Activated naive CD8-positive, alpha-beta T cell (primary cell): ENCODE measurements at regions not wholly inside any gene's neighbourhood (a gene's known extent, or its start where the extent isn't known, plus 50 kb on each side); places are given as distances from the start of the nearest gene placed in this dataset.

Experiments used
- H3K27ac Mint-ChIP-seq: one replicate; pipeline ENCODE4 v1.8.0; 2021; ENCODE audit warnings: mixed read lengths
- H3K27me3 Mint-ChIP-seq: one replicate; pipeline ENCODE4 v1.8.0; 2021; ENCODE audit warnings: mixed read lengths
- H3K36me3 Mint-ChIP-seq: one replicate; pipeline ENCODE4 v1.8.0; 2021; ENCODE audit warnings: mixed read lengths
- H3K4me1 Mint-ChIP-seq: one replicate; pipeline ENCODE4 v1.8.0; 2021; ENCODE audit warnings: low read depth, mixed read lengths
- H3K4me3 Mint-ChIP-seq: one replicate; pipeline ENCODE4 v1.8.0; 2021; ENCODE audit warnings: mild to moderate bottlenecking, mixed read lengths
- H3K9me3 Mint-ChIP-seq: one replicate; pipeline ENCODE4 v1.8.0; 2021; ENCODE audit warnings: low read depth, mixed read lengths

DNA sequence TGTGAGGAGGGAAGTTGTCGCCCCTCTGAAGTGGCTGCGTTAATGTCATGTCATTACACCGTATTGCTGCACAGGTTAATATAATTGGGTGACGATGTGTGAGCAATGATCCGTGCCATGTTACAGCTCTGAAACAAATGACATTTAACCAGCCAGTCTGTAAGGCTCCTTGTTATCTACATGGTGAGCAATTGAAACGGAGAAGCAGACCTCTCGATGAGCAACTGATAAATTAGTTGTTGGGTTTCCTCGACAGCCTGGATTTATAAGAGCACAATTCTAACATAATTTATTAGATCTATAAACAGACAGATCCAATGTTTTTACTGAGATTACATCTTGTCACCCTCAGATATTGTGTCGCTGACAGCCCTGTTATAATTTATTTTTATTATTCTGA is 49.9 kb upstream of the MAFB start:
- no peak overlapping the region for H3K27ac Mint-ChIP-seq
- H3K27me3 Mint-ChIP-seq = peaks cover 9% of the 10 kb centered on the region

DNA sequence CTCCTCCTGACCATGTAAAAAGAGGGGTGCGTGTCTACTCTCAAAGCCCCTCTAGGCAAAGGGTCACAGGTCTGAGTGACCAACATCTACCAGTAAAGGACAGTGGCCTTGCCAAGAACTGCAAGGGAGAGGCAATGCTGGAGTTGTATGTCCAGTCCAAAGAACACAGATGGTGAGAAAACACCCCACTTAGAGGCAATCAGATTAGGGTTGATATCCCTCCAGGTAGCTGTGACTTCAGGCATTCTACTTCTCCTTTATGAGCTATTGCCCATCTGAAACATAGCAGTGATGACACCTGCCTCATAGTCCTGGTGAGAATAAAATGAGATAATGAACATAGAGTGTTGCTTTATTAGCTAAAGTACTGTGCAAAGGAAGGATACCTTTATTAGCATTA is 50.8 kb upstream of the MAFB start:
- H3K4me3 Mint-ChIP-seq = no peak overlapping the region
- no peak overlapping the region for H3K27ac Mint-ChIP-seq
- H3K4me1 Mint-ChIP-seq = no peaks in the 10 kb centered on the region
- H3K36me3 Mint-ChIP-seq = peaks cover 2% of the 10 kb centered on the region
- H3K27me3 Mint-ChIP-seq = peaks cover 9% of the 10 kb centered on the region
- no peaks in the 10 kb centered on the region for H3K9me3 Mint-ChIP-seq

More for the DNA sequence above, 49.9 kb upstream of the MAFB start:
- Mint-ChIP-seq H3K36me3 (peaks cover 2% of the 10 kb centered on the region), H3K4me3 (no peak overlapping the region), H3K4me1 (no peaks in the 10 kb centered on the region), H3K9me3 (no peaks in the 10 kb centered on the region)

DNA sequence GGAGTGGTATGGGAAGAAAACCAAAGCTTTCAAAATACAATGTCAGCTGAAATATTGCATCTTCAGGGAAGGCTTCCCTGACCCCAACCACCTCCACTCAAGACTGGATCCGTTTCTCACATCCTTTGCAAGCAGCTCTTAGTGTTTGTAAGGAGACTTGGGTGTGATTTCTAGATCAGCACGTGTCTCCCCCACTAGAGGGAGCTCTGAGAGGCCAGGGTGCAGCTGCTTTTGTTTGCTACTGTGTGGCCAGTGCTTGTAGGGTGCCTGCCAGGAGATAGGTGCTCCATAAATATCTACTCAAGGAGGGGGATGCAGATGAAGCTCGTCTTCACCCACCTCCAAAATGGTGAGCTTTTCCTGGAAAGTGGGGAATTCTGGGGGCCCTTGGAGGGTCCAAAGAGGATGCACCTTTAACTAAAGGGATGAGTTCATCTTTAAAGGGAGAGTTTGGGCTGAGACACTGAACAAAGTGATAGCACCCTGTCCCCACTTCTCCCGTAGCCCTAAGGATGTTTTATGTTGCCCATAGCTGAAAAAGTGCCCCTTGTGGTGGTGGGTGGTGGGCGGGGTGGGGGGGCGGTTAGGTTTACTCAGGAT is 52.6 kb upstream of the MAFB start:
- peaks cover 2% of the 10 kb centered on the region for H3K27me3 Mint-ChIP-seq
- no peak overlapping the region for H3K27ac Mint-ChIP-seq
- no peak overlapping the region for H3K4me3 Mint-ChIP-seq
- H3K4me1 Mint-ChIP-seq = no peaks in the 10 kb centered on the region
- no peaks in the 10 kb centered on the region for H3K9me3 Mint-ChIP-seq
- no peaks in the 10 kb centered on the region for H3K36me3 Mint-ChIP-seq

DNA sequence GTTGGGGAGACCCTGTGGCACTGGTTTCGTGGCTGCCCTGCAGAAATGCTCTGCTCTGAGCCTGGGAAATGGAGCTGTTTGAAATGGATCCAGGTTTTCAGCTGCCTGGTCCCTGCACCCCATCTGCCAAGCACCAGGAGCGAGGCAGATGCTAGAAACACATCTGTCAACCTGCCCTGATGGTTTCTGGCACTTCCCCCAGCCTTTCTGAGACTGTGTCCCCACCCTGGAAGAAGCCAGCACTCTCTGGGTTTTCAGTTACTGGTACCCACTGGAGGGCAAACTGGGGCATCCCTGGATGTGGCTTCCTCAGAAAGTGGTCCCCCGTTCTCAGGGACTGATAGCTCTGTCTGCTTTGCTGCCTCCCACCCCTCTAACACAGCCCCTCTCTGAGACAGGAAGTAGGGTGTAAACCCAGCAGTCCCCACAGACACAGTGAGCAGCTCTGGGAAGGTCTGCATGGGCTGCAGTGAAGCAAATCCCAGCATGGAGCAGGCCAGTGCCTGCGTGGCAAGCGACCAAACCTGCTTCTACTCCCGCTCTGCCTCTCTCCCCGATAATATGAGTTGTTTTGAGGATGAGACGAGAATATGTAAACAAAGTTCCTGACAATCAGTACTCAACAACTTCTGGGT is 54.2 kb upstream of the MAFB start:
- peaks cover 3% of the 10 kb centered on the region for H3K27me3 Mint-ChIP-seq
- no peaks in the 10 kb centered on the region for H3K36me3 Mint-ChIP-seq
- H3K9me3 Mint-ChIP-seq = no peaks in the 10 kb centered on the region
- no peaks in the 10 kb centered on the region for H3K4me1 Mint-ChIP-seq
- no peak overlapping the region for H3K4me3 Mint-ChIP-seq
- H3K27ac Mint-ChIP-seq = no peak overlapping the region

DNA sequence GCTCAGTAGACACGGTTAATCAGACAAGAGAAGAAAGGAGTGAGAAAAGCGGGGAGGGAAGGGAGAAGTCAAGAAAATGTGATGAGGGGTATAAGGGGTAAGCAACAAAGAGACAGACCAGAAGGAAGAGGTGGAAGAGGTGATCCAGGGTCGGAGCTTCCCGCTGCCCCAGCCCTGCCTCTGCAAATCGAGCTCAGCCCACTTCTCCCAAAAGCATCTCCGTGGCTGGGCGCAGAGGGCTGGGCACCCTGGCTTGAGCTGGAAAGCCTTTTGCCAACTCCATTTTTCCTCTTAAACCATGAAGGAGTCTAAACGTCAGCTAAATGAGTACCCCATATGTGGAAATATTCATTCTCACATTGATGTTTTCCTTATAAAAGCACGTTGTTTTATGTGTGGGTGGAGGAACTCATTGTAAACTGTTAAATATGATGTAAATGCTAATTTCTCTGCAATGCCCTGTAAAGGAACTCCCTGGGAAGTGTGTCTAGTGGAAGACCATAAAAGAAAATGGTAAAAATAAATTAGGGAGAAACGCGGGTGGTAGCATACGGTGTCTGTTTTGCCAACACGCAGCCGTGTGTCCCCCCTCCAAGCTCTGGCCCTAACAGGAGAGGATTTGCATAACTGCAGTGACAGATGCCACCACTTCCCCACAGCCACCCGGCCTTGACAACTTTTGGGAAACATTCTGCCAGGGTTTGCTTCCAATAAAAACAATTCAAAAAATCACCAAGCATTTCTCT is 55.2 kb upstream of the MAFB start:
- no peaks in the 10 kb centered on the region for H3K4me1 Mint-ChIP-seq

DNA sequence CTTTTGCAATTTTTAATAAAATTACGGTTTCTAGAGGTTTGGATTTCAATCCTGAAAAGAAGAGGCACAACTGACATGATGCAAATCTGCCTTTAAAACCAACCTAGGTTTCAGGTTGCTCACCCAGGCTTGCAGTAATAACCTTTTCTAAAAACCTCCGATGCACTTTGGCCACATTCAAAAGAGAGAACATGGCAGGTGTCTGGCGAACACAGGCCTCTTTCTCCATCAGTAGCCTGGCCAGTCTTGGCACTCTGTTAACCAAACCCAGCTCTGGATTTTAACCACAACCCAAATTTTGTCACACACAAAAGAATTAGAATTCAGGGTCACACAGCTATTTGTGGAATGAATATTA is 55.8 kb upstream of the MAFB start:
- Mint-ChIP-seq H3K36me3 (no peaks in the 10 kb centered on the region), H3K4me3 (no peak overlapping the region), H3K27ac (no peak overlapping the region), H3K27me3 (peaks cover 3% of the 10 kb centered on the region), H3K4me1 (no peaks in the 10 kb centered on the region), H3K9me3 (no peaks in the 10 kb centered on the region)

More for the DNA sequence above, 55.2 kb upstream of the MAFB start:
- H3K36me3 Mint-ChIP-seq = no peaks in the 10 kb centered on the region
- peaks cover 3% of the 10 kb centered on the region for H3K27me3 Mint-ChIP-seq
- H3K27ac Mint-ChIP-seq = no peak overlapping the region
- no peak overlapping the region for H3K4me3 Mint-ChIP-seq
- H3K9me3 Mint-ChIP-seq = no peaks in the 10 kb centered on the region

DNA sequence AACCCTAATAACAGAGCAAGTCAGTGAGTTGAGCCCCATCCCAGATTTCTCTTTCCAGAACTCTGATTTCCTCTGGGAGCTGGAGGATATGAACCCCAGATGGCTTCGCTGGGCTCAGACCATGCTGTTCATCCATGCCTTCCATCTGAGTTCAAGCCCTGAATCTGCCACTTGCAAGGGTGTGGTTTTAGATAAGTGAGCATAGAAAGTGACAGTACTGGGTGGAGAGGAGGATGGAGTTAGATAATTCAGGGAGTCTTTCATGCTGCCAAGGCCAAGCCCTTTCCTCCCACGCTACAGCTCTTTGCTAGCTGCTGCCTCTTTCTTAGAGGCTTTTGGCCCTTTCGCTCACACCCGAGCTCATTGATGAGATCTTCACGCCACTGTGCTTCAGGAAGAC is 57.2 kb upstream of the MAFB start:
- Mint-ChIP-seq H3K36me3 (no peaks in the 10 kb centered on the region), H3K9me3 (no peaks in the 10 kb centered on the region), H3K4me3 (no peak overlapping the region), H3K27me3 (peaks cover 3% of the 10 kb centered on the region), H3K27ac (no peak overlapping the region), H3K4me1 (no peaks in the 10 kb centered on the region)

DNA sequence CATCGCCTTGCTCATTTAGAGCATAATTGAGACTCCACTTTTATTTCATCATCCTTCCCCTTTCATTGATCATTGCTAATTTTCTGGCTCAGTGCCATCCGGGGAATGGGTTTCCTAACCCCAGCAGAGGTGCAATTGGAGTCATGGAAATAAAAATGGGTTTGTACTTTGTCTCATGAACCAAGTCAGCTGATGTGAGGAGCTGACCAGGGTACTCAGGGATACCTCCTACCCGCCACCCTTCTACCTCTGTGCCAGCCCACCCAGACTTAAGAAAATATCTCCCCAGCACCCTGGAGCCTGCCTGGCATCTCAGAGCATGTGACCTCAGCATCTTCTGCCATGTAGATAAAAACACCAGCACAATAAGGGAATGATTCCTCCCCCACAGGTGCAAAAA is 59.1 kb upstream of the MAFB start:
- Mint-ChIP-seq H3K27ac (no peak overlapping the region), H3K4me1 (no peaks in the 10 kb centered on the region), H3K4me3 (no peak overlapping the region), H3K9me3 (no peaks in the 10 kb centered on the region), H3K27me3 (peaks cover 3% of the 10 kb centered on the region), H3K36me3 (no peaks in the 10 kb centered on the region)

DNA sequence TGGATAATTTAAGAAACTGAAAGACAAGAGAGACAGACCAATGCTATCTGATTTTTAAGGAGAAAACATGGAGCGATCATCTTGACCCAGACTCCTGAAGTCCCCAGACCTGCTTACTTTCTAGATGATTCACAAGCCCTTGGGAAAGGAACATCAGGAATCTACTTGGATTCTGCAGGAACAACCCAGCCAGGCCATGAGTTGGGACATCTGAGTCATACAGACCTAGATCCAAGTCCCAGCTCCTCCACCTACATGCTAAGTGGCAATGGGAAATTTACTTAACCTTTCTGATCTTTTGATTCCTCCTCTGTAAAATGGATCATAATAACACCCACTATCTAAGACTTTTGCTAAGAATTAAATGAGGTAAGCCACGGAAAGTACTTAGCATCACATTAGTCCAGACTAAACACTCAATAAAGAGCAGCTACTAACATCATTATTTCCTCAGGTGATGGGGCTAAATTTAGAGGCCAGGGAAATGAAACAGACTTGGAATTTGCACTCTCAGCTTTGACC is 61.0 kb upstream of the MAFB start:
- Mint-ChIP-seq H3K36me3 (peaks cover 4% of the 10 kb centered on the region), H3K27me3 (peaks cover 4% of the 10 kb centered on the region), H3K27ac (no peak overlapping the region), H3K4me3 (no peak overlapping the region), H3K4me1 (no peaks in the 10 kb centered on the region), H3K9me3 (no peaks in the 10 kb centered on the region)

DNA sequence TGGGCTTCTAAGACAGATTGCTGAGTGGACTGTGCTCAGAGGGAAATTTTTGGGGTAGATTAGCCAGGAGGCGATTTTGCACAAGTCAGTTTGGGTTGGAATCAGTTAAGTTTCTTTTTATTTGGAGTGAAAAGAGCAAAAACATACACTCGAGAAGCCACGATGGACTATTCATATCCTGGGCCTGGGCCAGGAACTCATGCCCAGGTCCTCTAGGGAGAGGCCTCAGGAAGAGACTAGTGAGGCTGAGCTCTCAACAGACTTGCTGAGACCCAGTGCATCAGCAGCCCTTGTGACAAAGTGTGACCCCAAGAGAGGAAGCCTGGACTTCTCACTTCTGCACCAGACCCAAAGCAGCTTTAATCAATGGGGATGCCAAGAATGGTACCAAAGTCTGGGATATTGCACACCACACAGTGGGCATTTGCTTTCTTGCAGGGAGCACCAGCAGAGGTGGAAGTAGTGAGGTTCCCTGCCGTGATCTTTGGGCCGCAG is 61.6 kb upstream of the MAFB start:
- peaks cover 4% of the 10 kb centered on the region for H3K27me3 Mint-ChIP-seq
- no peak overlapping the region for H3K4me3 Mint-ChIP-seq
- peaks cover 4% of the 10 kb centered on the region for H3K36me3 Mint-ChIP-seq
- H3K4me1 Mint-ChIP-seq = no peaks in the 10 kb centered on the region
- no peak overlapping the region for H3K27ac Mint-ChIP-seq
- no peaks in the 10 kb centered on the region for H3K9me3 Mint-ChIP-seq

DNA sequence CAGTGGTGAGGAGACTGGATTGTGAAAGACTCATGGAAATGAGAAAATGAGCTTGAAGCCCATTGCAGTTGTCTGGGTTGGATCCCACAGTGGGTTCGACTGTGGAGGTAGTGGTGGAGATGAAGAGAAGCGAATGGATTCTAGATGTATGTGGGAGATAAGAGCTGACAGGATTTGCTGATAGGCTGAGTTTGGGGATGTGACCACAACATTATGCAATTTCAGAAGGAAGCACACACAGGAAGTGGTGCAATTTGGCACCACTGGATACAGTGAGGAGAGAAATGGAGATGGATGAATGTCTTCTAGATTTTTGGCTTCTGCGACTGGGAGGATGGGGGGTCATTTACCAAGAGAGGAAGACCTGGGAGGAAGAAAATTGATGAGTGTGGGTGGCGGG is 64.4 kb upstream of the MAFB start:
- no peaks in the 10 kb centered on the region for H3K9me3 Mint-ChIP-seq
- peaks cover 4% of the 10 kb centered on the region for H3K36me3 Mint-ChIP-seq
- H3K27me3 Mint-ChIP-seq = peaks cover 2% of the 10 kb centered on the region
- no peak overlapping the region for H3K27ac Mint-ChIP-seq
- peaks cover 24% of the 10 kb centered on the region for H3K4me1 Mint-ChIP-seq
- H3K4me3 Mint-ChIP-seq = no peak overlapping the region

DNA sequence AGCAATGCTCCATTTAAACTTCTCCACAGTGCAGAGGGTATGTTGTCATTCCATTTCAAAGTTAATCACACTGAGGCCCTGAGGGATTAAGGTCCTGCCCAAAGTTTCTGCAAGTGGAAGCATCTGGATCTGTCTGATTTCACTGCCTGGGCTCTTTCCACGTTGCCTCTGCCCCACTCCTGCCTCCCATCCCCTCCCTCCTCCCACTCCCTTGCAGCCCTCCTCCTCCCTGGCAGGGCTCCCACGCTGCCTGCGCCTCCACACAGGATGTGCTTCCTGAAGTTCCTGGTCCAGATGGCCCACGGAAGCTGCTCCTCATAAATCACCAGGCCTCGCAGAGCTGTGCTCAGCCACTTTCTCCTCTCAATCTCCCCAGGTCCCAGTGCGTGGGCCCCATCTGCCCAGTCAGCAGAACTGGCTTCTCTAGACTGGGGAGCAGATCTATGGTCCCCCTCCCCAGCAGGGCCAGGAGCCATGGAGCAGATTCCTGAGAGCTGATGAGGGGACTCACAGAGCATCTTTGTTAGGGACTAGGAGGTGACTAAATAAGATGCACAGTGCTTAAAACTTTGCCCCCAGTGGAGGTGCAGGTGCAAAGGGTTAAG is 65.4 kb upstream of the MAFB start:
- no peaks in the 10 kb centered on the region for H3K9me3 Mint-ChIP-seq
- no peak overlapping the region for H3K27ac Mint-ChIP-seq
- peaks cover 25% of the 10 kb centered on the region for H3K4me1 Mint-ChIP-seq
- H3K36me3 Mint-ChIP-seq = peaks cover 4% of the 10 kb centered on the region
- no peak overlapping the region for H3K4me3 Mint-ChIP-seq
- H3K27me3 Mint-ChIP-seq = peaks cover 2% of the 10 kb centered on the region

DNA sequence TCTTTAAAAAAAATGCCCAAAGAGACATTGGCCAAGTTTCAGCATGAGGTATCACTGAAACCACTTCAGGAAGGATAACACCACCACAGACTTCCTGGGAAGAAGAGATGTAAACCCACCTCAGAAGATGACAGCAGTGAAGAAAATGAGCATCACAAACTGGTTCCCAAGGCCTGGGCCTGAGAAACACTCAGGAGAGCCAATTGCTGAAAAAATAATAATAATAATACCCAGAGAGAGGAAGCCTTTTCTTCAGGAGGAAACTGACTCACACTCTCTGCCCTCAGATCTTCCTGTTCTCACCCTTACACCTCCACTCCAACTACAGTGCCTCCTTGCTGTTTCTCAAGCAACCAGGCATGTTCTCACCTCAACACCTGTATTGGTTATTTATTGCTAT is 68.1 kb upstream of the MAFB start:
- H3K27me3 Mint-ChIP-seq = peaks cover 2% of the 10 kb centered on the region
- H3K9me3 Mint-ChIP-seq = no peaks in the 10 kb centered on the region
- peak overlapping the region; percentile 12 for H3K4me3 Mint-ChIP-seq
- H3K36me3 Mint-ChIP-seq = peaks cover 4% of the 10 kb centered on the region
- peaks cover 25% of the 10 kb centered on the region for H3K4me1 Mint-ChIP-seq
- peak overlapping the region; percentile 42 for H3K27ac Mint-ChIP-seq

DNA sequence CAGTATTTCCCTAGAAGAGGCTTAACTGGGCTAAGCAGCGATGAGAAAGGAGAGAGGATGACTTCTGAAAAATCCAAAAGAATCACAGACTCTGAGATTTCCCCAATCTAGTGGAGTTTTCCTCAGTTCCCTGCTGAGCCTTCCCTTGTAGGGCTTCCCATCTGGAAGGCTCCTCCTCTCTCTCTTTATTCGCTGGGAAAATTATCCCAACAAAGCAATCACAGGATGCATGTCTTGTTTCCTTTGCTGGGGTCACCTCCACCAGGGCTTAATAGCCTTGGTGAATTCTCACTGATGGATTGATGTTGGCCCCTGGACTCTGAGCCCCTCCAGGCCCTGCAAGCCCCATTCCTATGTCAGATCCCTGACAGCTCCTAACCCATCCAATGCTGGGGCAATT is 69.8 kb upstream of the MAFB start:
- Mint-ChIP-seq H3K27ac (no peak overlapping the region), H3K4me1 (peaks cover 25% of the 10 kb centered on the region), H3K4me3 (no peak overlapping the region), H3K9me3 (no peaks in the 10 kb centered on the region), H3K36me3 (no peaks in the 10 kb centered on the region), H3K27me3 (no peaks in the 10 kb centered on the region)

DNA sequence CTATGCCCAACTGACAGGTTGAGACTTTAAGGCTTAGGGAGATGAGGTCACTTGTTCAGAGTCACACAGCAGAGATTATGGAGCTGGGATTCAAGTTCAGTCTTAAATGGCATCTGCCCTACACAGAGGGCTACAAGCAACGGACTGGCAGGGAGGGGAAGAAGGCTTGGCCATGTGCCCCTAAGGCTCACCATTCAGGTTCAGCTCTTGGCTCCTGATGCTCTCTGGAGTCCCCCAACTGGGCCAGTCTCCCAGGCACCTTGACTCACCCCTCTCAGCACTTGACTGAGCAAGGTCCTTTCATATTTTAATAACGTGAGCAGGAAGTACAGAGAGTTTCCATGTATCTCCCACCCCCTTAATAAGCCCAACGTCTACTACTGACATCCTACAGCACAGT is 71.4 kb upstream of the MAFB start:
- peaks cover 25% of the 10 kb centered on the region for H3K4me1 Mint-ChIP-seq

More for the DNA sequence above, 71.4 kb upstream of the MAFB start:
- Mint-ChIP-seq H3K27me3 (peaks cover 3% of the 10 kb centered on the region), H3K36me3 (no peaks in the 10 kb centered on the region), H3K9me3 (no peaks in the 10 kb centered on the region), H3K4me3 (no peak overlapping the region), H3K27ac (no peak overlapping the region)
